Liver (tissue), 3 donors: ENCODE measurements at regions not wholly inside any gene's neighbourhood (a gene's known extent, or its start where the extent isn't known, plus 50 kb on each side); places are given as distances from the start of the nearest gene placed in this dataset.

Experiments used
- CTCF ChIP-seq: fragments of 150-350 bp; IDR thresholded peaks from 2 replicates; pipeline ENCODE4 v1.5.1; 2017; ENCODE audit warnings: improper control_type of control experiment, low read depth, low read length; ENCODE audit not compliant: missing input control
- GABPA ChIP-seq, 2 donors: IDR thresholded peaks in 1 of 2; conservative IDR thresholded peaks in 1 of 2; 2 replicates each; pipeline ENCODE4 v1.6.1; 2016; ENCODE audit warnings: antibody characterized with exemption in 2 of 2, mild to moderate bottlenecking in 1 of 2, moderate library complexity in 1 of 2
- JUND ChIP-seq, 2 donors: IDR thresholded peaks; 2 replicates each; pipeline ENCODE4 v1.6.1; 2016; ENCODE audit warnings: antibody characterized with exemption in 2 of 2
- REST ChIP-seq: IDR thresholded peaks from 2 replicates; pipeline ENCODE4 v1.6.1; 2016; ENCODE audit warnings: antibody characterized with exemption, mild to moderate bottlenecking
- RXRA ChIP-seq, 2 donors: IDR thresholded peaks; 2 replicates each; pipeline ENCODE4 v1.6.1; 2017 to 2018; ENCODE audit warnings: antibody characterized with exemption in 2 of 2, mild to moderate bottlenecking in 1 of 2
- TAF1 ChIP-seq: conservative IDR thresholded peaks from 2 replicates; pipeline ENCODE4 v1.6.1; 2016; ENCODE audit warnings: antibody characterized with exemption, mild to moderate bottlenecking
- donor health status: healthy.
- donor health status: healthy.

GRCh38 chr17:15893658-15894024 lies 51.3 kb upstream of the ADORA2B start:
- TF ChIP-seq GABPA (IDR thresholded peaks at IDR 0.05 in 1 of 2, conservative IDR thresholded peaks at IDR 0.05 in 1 of 2) (no peak), CTCF (no peak), JUND (IDR thresholded peaks at IDR 0.05) (no peak), REST (no peak), RXRA (IDR thresholded peaks at IDR 0.05) (no peak), TAF1 (no peak)
